HG03159 (cell line): ENCODE measurements at regions not wholly inside any gene's neighbourhood (a gene's known extent, or its start where the extent isn't known, plus 50 kb on each side); places are given as distances from the start of the nearest gene placed in this dataset.

ENCODE experiments used
- ATAC-seq: cut with Tn5 transposase; IDR thresholded peaks from one replicate; pipeline ENCODE4 v1.9.1; 2021; ENCODE audit warnings: mild to moderate bottlenecking, moderate library complexity; ENCODE audit not compliant: unreplicated experiment

DNA sequence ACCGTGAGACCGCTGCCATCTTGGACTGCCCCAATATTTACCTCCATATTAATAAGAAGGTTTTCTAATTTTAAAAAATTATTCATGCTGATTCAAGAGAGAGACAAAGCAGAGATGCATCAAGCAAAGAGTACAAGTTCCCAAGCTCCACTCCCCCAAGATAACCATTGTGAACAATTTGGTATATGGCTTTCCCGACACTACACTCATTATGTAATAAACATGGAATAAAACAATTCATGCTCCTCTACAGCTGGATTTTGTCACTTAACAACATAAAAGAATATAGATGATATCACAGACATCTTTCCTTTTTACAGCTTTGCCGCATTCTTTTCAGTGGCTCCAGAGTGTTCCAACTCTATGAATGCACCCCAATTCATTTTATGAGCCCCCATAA, 307.6 kb downstream of the FGFR2 start:
- no peak for ATAC-seq

DNA sequence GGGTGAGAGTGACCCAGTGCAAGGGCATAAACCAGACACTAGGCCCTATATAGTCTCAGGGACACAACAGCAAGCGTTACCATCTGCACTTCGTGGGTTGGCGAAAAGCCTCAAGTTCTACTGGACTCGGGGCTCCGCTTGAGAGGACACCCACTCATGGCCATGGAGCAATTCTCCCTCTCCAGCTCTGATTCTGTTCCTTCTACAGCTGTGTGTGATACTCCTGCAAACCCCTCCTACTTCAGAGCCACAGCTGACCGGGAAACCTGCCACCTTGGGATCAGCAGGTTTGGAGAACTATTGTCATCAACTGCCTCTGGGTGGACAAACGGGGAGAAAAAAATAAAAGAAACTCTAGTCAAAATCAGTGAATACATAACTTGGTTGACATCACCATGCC, 306.9 kb downstream of the FGFR2 start:
- ATAC-seq, result no peak

DNA sequence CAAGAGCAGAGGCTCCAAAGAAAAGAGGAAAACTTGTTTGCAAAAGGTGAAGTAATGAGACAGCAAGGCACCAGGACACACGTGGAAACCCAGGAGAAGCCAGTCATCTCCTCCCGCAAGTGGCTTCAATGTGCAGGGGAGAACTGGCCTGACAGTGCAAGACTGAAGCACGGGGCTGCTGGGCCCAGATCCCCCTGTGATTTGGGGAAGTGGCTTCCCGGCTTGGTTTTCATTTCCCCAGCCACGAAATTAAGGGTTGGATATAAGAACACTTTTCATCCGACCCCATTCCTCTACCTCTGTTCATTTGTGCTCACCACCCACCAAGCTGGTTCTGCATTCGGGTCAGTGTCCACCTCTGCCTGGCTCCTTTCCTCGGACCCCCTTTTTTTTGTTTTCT, 306.4 kb downstream of the FGFR2 start:
- no peak for ATAC-seq

DNA sequence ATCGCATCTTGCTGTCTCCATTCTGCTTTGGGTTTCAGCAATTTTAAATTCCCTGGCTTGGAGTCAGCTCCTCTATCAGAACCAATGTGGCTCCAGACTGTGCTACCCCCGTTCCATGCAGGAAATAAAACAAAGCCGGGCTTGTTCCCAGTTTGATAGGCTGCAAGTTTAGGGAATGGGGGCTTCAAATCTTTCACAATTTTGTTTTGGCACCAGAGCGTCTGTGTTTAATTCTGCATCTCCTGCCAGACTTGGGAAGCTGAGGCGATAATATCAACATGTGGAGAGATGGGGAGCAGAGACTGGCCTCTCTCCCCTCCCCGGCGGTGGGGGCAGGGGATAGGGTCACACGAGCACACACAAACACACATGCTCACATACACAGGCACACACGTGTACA, 305.9 kb downstream of the FGFR2 start:
- ATAC-seq, result no peak

DNA sequence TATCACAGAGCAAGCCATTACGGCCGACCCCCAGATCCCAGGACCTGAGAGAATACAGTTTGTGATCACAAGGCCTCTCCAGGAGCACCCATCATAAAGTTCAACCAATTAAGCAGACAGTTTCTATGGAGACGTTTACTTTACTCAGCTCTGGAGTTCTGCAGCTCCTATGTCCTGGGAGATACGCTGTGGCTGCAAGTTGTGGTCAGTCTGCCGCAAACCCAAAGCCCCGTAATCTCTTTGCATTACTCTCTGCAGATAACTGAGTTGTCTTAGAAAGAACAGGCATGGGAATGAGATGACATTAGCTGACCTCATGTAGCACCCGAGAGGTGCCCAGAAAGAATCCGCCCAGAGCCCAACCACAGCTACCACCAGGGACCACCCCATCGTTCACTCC, 305.1 kb downstream of the FGFR2 start:
- ATAC-seq, result no peak

DNA sequence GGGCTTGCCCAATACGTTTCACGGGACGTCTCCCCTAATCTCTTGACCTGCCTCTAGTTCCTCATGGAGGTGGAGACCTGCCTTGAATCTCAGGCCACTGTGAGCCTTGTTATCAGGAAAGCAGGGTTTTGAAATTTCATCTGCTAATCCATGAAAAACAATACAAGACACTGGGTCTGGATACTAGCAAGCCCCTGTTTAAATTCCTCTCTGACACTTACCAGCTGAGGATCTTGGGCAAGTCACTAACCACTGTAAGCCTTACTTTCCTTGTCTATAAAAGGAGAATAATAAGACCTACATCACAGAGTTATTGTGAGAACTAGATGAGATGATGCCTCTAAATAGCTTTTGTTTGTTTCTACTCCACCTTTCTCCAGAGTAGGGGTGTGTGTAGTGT, 303.6 kb downstream of the FGFR2 start:
- ATAC-seq, result no peak

DNA sequence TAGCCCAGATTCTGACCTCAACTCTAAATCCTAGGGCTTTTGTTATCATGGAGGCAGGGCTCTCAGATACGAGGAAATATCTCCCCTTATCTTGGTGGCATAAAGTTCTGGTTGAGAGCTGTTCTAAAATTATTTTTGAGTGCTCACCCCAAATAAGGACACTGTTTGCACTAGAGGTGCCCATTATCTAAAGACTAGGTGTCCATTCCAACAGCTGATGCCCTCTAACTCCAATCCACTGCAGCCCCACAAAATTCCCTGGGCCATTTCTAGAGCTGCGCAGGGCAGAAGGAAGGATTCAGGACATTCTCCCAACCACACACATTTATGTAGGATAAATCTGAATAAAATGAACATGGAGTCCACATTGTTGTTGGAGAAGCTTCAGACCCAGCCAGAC, 301.9 kb downstream of the FGFR2 start:
- no peak for ATAC-seq

DNA sequence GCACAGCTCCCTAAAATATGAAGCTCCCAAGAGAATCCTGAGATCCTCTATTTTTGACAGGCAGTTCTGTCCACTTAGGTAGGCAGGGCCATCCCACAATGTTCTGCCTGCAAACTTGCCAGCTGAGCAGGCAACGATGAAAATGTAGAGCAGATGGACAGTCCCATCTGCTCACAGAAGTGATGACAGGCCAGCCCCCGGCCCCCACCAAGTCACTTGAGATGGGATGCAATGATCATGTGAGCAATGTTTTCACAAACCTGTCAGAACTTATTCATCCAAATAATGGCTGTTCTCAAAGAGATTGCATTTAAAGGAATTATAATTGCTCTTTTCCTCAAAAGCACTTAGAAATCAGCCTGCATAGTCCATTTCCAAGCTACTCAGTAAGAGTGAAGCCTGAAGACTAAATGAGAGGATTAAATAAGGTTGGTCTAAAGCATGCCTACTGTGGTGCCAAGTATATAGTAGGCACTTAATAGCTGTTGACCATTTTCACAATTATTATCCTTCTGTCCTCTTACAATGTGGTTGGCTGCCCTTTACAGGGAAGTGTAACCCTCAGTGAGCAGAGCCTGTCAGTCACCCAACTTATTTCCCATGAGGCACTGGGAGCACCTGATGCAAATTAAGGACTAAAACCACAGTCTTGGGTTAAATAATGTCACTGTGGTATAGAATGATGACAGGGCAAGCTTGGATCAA, 301.2 kb downstream of the FGFR2 start:
- ATAC-seq, result no peak

DNA sequence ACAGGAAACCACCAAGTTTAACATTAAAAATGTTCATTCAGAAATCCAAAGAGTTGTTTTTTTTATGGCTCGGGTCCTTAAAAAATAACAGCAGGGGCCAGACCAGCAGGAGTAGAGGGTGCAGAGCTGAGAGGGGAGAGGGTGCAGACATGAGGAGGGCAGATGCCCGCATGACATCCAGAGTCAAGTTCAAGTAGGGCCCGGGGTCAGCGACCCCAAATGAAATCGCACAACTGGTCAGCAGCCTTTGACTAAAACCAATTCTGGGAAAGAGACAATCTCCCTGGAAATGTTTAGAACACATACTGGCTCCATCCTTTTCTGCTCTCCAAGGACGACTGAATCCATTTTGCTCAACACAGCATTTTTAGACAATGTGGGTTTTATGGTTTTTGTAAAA, 297.5 kb downstream of the FGFR2 start:
- no peak for ATAC-seq

DNA sequence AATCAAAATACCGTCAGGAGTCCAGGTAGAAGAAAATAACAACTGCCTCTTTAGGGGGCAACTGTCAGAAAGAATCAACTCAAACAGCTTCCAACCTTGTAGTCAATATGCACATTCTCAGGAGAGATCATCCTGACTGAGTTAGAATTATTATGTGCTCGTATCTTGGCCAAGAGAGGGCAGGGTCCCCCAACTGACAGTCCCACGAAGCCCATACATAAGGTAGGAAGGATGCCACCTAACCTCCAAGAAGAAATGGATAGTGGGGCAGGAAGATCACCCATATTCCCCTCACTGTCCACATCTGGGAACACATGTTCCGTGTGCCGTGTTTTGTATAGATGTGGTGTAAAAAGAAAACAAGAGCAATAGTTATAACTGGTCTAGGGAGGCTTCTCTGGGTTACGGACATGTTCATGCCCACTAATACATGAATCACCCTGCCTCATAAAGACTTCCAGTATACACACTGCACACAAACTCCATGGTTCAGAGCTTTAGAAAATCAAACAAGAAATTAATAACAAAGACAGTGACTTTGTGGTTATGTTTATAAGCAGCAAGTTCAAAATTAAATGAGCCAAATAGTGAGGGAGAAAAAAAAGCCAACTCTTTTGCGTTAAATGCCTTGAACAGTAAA, 295.6 kb downstream of the FGFR2 start:
- ATAC-seq, result no peak

DNA sequence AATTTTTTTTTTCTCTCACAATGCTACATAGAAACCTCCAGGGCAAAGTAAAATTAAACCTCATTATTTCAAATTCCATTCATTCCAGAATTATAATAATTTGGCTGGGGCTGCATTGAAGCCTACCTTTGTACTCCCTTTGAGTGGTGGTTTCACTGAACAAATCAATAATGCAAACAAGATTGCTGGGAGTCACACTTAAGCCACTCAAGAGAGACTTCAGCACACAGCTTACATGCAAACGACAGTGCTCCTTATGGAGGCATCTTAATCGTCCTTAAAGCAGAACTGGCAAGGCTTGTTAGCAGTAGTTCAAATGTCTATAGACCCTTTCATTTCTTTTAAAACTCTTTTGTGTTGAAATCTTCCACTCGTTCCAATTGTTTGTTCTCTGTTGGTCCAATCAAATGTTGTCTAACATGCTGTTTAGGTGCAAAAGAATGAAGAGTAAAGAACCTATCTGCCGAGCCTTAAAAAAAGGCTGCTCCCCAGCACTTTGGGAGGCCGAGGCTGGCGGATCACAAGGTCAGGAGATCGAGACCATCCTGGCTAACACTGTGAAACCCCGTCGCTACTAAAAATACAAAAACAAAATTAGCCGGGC, 294.9 kb downstream of the FGFR2 start:
- no peak for ATAC-seq

DNA sequence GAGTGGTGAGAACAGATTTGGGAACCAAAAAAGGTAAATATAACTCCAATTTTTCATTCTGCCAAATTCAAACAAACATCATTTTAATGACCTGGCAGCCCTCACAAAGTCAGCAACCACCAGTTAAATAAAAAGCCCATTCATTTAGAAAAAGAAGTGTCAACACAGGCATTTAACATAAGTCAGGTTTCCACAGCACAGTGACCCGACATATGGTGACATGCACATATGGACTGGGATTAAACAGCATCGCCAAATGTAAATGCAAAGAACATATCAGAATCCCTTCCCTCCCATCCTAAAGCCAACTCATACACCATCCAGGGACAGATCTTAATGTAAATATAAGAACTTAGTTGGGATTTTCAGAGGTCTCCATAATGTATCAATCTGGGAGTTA, 293.2 kb downstream of the FGFR2 start:
- ATAC-seq, result no peak

DNA sequence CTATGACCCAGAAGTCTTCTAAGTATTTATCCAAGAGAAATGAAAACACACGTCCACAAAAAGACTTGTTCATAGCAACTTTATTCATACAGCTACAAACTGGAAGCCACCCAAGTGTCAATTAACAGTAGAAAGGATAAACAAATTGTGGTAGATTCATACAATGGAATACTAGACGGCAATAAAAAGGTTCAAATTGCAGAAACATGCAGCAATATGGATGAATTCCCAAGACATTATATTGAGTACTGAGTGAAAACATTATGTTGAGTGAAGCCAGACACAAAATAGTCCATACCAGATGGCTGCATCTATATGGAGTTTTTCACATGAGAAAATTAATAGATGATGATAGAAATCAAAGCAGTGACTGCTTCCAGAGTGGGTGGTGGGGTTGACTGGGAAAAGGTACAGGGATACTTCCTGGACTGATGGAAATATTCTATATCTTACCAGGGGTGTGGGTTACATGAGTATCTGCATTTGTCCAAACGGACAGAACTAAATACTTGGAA, 292.0 kb downstream of the FGFR2 start:
- ATAC-seq, result no peak

DNA sequence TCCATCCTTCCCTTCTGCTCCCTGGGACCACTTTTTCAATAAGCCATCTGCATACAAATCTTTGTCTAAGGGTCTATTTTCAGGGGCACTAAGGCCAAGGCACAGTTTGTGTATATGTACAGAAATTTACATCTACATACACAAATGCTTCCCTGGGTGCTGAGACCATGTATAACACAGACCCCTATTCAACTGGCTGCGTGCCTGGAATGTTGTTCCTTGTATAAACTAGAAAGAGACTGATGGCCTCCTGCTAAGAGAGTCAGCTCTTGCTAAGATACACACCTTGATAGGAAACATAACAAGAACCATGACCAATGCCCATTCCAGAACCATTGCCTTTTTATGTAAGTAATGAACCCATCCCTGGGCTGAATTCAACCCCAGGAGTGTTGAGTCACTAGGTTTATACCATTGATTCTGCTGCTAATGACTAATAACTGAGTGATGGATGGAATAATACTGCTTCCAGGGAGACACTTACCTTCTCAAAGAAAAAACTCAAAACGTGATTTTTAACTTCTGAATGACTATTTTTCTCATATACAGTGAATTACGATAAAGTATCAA, 290.7 kb downstream of the FGFR2 start:
- no peak for ATAC-seq

DNA sequence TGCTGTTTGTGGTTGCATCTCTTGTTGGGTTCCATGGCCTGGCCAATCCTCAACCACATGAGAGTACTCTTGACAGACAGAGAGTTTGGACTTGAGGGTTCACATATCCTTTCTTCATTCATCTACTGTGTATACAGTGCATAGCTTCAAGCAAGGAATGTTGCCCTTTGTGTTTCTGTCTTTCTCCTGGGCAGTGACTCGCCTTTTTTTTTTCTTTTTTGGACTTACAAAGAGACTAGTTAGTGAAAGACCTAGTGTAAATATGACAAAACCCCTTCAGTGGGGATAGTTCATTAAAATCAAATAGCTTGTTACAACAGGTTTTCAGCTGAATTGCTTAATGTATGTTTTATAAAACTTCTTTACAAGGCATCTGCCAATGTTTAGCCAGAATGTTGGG, 290.2 kb downstream of the FGFR2 start:
- ATAC-seq, result no peak

DNA sequence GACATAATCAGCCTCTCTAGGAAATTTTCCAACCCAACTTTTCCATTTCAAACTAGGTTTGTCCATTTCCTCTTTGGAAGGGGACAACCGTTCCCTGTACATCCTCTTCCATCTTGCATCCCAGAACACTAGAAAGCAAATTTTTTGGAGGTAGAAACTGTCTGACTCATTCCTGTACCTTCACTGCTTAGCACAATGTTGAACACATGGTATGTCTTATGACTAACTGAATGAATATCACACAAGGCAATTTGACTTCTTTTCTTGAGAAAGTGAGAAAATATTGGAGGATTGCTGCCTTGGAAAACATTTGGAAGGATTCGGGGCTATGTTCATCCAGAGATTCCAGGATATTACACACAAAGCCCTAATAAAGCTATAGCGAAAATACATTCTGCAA, 289.1 kb downstream of the FGFR2 start:
- no peak for ATAC-seq

DNA sequence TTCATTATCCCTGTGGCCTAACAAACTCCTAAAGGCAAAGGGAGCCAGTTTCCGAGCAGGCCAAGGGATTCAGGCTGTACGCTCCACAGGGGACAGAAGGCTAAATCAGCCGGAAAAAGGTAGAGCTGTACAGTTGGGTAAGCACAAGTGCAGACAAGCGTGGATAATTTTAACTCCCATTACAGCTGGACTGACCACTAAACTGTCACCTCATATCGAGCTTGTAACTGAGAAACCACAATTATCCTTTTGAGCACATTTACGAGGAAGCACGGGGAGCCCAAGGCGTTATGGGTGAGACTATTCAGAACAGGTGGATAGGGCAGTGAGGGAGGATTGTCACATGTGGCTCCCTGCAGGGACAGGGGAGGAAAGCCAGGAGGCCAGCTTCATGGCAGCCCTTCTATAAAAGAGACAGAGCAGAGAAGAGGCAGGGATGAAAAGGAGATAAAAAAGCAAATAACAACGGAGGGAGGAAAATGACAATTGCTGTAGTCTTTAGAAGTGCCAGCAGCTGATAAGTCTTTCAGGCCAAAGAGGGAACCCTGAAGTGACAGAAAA, 288.0 kb downstream of the FGFR2 start:
- no peak for ATAC-seq

DNA sequence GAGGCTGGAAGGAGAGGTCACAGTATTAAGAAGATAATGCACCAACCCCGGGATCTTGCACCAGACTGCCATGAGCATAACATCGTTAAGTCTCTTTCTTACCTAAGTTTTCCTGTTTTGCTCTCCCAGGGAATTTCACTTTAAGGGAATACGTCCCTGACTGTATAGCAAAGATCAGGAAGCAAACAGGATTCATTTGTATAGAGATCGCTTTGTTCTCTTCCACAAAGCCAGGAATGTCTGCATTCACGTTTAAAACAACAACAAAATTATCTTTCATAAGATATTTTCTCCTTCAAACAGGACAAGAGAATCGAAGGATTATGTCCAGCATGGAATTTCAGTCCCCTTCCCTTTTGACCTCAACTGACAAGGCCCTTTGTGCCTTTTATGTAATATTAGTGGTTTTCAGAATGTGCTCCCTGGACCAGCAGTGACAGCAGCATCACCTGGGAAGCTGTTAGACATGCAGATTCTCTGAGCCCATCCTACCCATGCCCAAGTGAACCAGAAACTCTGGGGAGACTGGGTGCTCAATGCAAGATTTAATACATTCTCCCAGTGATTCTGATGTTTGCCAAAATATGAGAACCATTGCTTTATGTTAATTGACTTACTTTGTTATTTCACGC, 286.3 kb downstream of the FGFR2 start:
- no peak for ATAC-seq

DNA sequence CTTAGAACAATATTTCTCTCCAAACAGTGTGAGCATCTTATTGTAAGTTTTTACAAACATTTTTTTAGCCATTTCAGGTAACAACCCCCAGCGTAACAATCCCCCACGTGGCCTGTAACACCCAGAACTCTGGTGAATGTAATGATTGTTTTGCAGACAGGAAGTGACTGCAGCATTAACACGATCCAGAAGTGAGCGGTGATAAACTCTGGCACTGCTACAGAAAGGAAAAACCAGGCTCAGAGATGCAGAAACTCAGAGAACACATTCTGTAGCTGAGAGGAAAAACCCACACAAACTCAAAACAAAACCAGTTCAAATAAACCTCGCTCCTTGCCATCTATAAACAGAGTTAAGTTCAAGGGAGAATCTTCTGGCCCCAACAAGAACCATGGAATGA, 285.7 kb downstream of the FGFR2 start:
- ATAC-seq, result no peak

DNA sequence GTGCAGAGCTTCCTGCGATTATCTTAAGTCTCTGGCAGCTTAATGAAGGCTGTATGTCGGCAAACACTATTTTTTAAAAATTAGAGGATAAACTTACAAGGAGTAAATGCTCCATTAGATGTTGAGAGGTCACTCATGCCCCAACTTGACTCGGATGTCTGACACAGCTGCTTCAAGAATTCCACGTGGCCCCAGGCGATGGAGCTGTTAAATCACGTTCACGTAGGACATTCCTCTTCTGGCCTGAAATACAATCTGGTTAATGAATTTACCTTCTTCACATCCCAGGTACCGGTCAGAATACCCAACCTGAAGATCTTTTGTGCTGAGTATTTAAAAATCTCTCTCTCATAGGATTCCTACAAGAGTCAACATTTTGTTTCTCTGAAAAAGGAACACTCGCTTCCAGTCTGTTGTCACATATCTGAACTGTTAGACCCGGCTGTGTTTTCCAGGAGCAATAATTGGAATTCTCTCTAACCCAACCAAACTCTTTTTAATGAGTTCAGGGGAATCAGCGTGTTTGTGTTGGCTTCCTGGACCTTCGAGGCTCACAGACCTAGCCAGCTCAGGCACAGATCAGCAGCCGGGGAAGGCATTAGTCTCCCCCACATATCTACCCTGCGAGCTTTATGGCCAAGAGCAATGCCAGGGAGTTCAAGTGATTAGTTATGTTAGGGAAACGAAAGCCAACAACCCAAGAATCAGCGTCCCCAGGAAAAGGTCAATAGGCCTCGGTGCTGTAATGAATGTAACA, 284.9 kb downstream of the FGFR2 start:
- ATAC-seq, result no peak

DNA sequence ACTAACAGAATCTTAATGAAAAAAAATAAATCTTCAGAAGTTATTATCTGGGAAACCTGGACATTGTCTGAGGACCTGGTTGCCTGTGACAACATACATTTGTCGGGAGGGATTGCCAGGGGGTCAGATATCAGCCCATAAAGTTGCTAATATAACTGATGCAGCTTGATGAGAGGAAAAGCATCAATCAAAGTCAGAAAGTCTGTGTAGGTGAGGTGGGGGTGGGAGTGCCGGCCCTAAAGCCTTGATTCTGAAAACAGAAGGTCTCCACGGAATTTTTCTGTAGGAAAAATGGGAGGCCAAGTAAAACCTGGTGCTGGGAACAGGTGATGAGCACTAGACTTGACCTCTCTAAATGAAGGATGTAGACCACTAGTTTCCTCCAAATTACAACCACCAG, 281.8 kb downstream of the FGFR2 start:
- ATAC-seq, result no peak
